ENCODE measurements at regions not wholly inside any gene's neighbourhood (a gene's known extent, or its start where the extent isn't known, plus 50 kb on each side); places are given as distances from the start of the nearest gene placed in this dataset.

DNA sequence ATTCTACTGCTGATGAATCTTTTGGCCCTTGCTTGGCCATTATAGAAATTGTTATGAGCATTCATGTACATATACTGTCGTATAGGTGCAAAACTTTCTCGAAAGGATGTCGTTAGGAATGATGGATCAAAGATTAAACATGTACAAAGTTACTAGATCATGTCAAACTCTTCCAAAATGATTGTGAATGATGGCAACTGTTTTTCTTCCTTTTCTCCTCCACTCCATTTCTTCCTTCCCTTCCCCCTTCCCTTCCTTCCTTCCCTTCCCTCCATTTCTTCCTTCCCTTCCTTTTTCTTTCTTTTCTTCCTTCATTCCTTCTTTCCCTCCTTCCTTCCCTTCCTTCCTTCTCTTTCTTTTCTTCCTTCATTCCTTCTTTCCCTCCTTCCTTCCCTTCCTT lies 973.9 kb downstream of the CDH11 start:
- no peak for DNase-seq

DNA sequence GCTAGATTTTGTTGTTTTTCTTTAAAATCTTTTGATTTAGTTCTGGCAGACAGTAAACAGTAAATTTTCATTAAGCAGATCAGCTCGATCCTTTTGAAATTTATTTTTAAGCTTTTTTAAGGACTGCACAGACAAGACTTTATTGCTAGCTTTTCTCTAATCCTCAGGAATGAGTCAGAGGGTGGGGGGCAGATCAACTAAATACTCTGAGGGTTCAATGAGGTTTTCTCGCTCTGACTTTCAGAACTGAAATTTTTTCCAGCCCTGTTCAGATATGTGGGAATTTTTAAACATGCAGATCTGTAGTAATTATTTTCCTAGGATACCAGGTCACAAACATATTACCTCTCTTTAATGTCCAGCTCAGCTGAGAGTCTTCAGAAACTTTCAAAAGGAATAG lies 977.2 kb downstream of the CDH11 start:
- DNase-seq: no peak

DNA sequence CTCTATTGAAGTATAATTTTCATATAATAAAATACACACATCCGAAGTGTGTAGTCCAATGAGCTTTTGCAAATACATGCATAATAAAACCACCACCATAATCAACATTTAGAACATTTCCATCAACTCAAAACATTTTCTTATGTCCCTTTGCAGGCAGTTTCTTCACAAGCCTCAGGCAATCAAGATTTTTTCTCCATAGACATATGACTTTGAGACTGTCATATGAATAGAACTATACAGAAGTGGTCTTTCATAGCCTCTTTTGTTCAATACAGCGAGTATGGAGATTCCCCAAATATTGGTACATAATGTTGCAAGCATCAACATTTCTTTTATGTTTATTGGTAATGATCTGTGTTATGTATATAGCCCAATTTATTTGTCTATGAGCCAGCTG lies 983.2 kb downstream of the CDH11 start:
- DNase-seq: no peak

DNA sequence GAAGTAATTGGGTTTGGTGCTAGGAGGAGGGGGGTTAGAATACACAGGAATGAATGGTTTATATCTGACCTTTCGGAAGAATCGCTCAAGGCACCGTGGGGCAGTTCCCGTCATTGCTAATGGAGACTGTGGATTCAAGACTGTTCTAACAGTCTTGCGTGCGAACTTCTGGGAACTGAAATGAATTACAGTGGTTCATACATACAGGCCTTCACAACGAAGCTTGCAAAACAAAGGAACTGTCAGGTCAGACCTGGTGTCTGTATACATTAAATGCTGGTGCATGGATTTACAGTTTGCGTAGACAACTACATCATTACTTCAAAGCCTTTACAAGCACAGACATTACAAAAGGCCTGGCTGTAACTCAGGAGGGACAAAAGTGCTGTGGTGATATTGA lies 983.9 kb downstream of the CDH11 start:
- DNase-seq: no peak

DNA sequence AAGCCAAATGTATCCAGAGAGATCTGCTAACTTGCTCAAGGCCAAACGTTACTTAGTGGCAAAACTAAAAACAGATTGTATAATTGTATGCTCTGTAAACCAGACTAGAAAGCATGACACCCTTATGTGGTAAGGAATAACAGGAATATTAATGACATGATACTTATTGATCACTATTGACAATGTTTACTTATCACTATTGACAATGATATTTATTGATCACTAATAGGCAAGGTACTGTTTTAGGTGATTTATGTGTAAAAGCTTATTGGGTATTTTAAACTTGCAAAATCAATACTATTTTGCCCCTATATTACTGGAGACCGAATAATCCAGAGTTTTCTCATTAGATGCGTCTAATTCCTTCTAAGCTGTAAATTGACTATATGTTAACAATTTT lies 985.1 kb downstream of the CDH11 start:
- no peak for DNase-seq

DNA sequence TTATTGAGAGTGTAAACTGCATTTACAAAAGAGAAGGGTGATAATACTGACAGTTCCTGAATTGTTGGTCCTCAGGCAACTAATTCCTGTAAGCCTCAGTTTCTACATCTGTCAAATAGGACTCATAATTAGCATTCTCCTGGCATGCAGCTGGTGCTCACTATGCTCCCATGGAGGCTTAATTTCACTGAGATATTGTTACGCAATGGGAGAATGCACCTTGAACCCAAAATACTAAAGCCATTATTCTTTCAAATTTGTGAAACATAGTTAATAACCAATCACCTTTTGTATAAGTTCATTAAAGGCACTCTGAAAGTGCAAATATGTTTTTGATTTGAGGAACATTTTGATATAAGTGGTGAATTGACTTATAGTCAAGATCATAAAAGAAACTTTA lies 985.5 kb downstream of the CDH11 start:
- DNase-seq: no peak

DNA sequence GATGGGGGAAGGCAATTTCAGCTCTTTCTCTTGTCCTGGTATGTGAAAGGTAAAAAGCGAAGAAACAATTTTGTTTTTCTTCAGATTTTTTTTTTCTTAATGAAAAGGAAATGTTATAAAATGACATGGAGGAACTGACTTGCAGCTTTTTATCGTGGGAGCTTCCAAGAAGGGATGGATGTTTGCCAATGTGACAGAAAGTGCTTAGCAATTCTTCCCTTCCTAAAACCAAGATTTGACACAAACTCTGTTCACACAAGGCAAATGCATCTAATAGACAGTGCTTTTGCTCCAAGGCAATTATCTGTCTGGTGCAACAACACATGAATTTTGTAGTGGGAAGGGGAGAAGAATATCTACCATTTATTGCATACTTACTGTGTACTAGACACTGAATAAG lies 988.5 kb downstream of the CDH11 start:
- no peak for DNase-seq

DNA sequence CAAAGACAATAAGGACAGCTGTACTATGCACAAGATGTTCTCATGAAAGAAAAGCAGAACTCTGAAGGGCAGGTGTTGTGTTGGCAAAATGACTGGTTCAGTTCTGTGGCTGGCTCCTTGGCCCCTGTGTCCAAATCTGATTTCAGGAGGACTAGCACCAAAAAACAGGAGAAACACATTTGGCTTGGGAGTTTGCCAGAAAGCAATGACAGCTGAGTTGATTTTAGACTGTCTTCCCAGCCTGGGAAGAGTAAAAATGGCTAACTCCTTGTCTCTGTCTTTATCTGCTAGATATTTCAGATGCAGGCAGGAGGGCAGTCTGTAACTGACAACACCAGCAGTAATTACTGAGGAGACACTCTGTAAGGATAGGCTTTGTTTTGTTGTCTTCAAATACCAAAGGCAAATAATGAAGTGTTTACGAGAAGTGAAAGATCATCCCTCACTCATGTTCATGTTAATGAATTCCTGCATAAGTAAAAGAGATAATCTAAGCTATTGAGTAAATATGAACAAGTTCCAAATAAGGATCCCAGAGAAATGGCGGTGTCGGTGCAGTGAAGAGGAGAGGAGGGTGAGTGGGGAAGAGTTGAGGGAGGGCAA lies 989.0 kb downstream of the CDH11 start:
- no peak for DNase-seq

DNA sequence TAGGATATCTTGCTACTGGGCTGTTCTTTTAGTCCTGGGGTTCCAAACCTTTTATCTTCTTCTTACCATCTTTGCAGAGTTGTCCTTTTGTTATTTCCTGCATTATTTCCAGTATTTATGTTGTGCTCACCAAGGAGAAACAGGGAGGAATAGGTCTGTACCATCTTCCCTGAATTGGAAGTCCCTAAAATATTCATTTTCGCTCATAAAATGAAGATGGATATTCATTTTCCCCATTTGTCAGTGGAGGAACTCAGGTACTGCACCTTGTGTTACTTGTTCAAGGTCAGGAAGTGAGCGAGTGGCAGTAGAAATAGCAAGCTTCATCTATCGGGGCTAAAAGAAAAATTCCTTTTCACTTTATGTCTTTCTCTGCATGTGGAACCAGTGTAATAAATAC lies 989.7 kb downstream of the CDH11 start:
- no peak for DNase-seq

DNA sequence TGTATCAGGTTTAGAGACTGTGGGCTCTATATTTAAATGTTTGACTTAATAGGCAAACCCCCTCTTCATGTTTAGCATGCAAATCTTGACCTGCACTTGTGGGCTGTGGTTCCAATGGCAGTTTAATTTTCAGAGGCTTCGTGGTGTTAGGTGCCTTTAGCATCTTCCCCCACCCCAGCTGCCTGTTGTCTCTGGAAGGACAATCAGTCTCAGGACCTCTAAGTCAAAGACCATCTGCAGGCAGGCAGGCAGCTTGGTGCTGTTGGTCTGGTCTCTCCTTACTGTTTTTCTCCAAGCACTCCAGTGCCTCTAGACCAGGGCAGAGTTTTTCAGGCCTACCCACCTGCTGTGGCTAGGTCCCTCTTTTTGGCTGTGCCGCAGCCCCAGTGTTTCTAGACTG lies 990.4 kb downstream of the CDH11 start:
- no peak for DNase-seq

DNA sequence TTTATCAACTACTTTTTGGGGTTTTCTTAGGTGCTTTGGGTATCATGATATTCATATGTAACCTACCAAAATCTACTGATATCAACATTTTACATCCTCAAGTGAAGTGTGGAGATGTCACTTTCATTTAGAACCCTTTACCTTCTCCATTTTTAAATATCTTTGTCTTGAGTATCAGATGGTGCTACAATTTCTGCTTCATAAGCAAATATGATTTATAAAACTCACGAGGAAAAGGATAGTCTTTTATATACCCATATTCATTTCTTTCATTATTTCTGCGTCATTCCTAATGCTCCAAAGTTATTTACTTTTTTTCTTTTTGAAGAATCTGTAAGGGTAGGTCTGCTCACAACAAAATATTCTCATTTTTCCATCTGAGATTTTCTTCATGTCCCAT lies 991.7 kb downstream of the CDH11 start:
- DNase-seq: no peak

DNA sequence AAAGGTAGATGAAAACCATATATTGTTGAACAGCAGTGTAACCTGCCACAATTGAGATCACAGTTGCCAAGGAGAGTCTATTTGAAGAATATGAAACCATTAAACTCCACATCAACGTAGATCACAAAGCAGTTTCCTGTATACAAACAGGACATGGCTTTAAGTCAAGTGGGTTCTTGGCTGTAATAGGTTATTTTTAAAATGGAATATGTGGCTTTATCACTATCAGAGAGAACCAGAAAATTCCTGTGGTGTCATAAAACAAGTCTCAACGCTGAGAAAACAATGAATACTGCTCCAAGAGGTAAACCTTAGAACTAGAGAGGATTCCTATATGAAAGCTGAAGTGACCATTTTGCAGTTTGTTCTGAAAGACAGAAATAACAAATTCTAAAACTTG lies 999.7 kb downstream of the CDH11 start:
- DNase-seq: no peak

DNA sequence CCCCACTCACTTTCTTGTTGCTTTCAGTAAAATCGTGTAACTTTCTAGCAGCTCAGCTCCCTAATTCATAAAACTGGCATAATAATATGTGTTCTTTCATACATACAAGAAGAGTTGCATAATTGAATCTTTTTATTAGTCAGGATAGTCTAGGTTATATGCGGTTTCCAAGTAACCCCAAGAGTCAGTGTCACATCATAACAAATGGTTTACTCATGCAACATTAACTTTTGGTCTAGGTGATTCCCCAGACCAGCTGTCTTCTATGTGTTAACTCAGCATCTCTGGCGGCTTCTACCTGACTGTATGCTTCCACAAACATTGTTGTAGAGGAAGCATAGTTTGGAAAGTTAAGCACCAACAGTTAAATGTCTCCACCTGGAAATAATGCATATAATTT lies 1000.4 kb downstream of the CDH11 start:
- DNase-seq: no peak

DNA sequence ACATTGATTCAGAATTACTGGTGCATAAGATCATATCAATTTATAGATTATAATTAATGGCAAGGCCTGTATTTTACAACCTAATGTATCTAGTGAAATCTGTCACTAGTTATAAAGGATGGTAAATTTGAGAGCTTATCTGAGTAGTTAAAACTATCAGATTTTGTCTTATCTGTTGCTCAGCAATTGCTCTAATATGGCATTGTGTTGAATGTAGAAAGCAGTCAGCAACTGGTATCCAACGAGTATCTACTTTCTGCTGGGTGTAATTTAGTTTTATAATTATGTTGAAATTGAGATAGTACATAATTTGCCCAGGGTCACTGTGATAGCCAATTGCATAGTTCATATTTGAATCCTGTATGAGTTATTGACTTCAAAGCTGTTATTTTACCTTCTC lies 1005.7 kb downstream of the CDH11 start:
- no peak for DNase-seq

DNA sequence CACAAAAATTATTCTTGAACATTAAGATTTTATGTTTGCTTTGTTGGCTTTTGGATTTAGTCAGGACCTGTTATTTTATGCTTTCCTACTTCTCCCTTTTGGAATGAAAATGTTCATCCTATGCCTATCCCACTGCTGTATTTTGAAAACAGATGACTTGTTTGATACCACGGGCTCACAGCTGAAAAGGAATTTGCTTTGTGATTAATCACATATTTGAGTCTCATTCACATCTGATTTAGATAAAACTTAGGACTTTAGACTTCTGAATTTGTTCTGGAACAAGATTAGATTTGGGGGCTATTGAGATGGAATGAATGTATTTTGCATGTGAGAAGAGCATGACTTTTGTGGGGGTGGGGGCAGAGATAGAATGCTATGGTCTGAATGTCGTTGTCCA lies 1012.6 kb downstream of the CDH11 start:
- DNase-seq: no peak

DNA sequence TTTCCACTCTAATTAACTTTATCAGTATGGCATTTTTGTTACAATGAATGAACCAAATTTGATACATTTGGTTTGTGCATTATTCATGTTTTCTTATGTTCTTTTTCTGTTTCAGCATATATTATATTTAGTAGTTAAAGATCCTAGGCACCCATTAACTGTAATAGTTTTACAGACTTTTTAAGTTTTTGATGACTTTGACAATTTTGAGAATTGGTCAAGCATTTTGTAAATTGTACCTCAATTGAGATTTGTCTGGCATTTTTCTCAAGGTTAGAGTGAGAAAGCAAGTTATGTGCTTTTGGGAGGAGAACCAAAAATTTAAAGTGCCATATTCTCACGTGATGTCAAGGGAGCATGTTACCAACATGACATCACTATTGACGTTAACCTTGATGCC lies 1019.2 kb downstream of the CDH11 start:
- DNase-seq: no peak

DNA sequence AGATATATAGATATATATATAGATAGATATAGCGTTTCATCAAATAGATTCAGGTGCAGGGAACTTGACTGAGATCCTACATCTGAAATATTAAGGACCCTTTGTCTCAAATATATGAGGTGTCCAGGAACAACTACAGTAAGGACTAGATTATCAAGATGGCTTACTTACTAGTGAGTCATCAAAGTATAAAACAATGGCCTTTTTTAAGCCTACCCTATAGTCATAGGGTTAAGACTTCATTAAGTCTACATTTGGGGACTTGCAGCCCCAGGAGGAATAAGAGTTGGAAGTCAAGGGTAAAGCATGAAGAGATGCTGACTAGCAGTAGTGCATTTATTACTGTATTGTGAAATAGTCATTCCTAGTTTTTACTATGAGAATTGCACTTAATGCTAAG lies 1023.4 kb downstream of the CDH11 start:
- DNase-seq: no peak

DNA sequence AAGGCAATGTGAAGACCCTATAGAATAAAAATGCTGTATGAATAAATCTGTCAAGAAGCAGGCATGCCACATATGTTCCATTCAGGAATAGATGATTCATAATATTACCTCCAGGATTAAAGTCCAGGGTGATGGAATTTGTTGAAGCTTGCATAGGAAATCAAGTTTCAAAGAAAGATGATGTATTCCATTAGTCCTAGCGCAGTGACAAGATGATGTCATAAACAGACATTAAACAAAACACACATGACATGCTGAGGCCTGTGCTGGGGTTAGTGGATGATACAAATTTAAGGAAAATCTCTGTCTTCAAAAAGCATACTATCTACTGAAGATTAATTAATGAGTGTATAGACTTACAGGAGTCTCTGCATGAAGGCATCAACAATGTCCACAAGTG lies 1025.2 kb downstream of the CDH11 start:
- DNase-seq: no peak

DNA sequence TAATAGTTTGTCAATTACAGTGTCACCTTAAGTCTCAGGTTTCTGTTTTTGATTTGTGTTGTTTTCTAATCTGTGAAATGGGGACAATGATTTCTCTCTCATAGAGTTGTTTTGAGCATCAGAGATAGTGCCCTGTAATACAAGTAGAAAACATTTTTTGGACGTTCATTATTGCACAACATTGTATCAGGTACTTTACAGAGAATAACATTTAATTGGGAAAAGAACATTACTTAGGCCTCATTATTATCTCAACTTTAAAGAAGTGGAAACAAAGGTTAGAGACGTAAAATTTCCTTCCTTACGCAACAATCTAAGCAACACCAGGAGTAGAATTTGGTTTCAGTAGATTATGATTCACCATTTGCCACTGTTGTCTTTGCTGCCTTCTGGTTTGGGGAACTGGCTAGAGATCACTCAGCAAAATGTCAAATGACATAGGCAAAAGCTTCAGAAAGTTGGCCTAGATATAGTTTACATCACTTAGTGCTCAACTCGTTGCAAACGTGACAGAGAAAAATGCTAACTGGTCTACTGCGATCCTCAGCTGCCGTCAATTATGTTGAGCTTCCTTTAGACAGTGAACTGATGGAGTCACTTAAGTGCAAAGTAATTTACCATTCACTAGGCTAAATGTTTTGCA lies 1026.8 kb downstream of the CDH11 start:
- no peak for DNase-seq

DNA sequence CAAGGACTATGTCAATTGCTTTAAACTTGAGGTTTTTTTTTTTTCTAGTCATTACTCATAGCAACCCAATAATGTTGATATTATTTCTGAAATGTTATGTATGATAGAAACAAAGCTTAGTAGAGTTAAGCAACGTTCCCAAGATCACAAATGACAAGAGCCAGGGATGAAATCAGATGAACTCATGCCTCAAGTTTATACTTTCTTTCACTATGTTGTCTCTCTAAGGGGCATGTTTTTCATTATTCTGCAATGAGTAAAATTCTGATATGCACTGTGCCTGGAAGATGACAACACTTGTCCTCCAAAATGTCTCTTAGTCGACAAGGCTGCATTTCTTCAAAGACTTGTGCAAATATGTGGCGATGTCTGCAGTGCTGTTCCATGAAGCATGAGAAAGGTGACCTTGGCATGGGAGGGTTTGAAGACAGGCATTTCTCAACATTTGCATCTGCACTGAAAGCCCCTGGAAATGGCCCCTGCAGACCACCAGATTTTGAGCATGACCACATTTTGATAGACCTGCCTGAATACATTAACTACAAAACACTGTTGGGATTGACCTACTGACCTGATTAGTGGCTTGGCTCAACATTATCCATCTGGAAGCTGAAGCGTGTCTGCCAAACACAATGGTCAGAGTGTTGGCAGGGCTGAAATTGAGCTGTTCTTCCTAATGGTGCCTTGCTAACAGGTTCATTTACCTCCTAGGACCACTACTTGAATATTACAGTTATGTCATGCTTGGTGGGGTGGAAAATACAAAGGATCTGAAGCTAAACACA lies 1027.5 kb downstream of the CDH11 start:
- DNase-seq: no peak

DNA sequence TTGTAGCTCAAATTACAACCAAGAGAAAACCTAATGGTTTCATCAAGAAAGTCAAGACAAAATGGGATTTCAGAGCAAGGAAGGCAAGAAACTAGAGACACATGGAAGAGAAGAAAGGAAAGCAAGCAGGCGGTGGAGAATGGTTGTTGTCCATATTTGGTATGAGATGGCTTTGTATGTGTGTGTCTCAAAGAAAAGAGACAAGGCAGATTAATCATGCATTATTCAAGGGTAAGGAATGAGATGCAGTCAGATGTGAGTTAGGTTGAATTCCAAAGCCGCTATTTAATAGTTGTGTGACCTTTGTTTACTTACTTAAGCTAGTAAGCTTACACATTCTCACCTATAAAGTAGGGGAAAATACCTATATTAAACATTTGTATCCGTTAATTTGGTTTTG lies 1029.6 kb downstream of the CDH11 start:
- no peak for DNase-seq

DNA sequence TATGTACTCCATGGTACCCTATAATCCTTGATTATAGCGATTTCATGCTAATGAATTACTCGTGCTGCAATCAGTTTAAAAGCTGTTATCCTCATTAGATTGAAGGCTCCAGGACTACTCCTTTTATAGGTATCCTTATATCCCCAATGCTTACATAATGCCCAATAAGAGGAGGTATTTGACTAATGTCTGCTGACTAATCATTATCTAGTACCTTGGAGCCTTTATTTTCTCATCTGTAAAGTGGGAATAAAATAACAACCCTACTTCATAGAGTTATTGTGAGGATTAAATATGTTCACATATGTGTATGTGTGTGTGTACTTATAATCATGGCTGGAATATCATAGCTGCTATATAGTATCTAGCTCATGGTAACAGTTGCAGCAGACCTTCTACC lies 1031.5 kb downstream of the CDH11 start:
- no peak for DNase-seq

DNA sequence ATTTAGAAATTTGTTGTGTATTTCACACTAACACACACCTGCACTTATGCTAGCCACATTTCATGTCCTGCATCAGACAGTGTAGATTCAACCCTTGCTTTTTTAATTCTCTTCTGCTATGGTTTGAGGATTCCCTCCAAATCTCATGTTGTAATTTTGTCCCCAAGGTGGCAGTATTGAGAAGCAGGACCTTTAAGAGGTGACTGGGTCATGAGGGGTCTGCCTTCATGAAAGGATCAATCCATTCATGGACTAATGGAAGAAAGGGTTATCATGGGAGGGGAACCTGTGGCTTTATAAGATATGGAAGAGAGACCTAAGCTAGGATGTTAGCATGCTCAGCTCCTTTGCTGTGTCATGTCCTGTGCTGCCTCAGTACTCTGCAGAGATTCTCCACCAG lies 1032.2 kb downstream of the CDH11 start:
- peak; percentile 14 for DNase-seq

DNA sequence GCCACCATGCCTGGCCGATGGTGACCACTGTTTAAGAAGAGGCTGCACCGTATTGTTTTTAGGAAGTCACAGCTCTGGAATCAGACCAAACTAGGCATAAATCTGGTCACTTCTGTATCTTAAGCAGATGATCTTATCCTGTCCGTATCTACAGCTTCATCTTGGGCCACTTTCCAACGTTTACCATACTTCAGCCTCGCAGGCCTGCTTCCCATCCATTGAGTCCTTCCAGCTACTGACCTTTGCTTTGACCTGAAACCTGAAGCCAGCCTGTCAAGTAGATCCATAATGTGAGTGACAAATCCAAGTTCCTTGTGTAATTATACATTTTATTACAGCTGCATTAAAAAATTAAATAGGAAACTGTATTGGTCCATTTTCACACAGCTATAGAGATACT lies 1033.0 kb downstream of the CDH11 start:
- no peak for DNase-seq

DNA sequence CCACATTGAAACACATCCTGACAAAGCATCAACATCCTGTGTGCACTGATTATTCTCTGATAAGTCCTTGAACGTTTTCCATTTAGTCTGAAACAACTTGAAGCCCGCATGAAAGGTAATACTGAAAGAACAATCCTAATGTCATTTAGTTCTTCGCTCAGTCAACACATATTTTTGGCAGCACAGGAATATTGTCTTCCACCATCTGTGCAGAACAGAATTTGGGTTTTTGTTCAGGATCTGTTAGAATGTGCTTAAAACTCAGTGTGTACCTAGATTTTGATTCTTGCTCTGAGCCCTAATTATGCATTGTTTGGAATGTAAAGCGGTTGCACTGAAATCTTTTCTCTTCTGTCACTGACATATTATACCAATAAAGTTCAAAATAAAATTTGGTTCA lies 1036.6 kb downstream of the CDH11 start:
- DNase-seq: no peak

Data from NCI-H2171 treated with DMSO at 0.1 percent for 48 hours (cell line).